ENCODE measurements at regions not wholly inside any gene's neighbourhood (a gene's known extent, or its start where the extent isn't known, plus 50 kb on each side); places are given as distances from the start of the nearest gene placed in this dataset.

DNA sequence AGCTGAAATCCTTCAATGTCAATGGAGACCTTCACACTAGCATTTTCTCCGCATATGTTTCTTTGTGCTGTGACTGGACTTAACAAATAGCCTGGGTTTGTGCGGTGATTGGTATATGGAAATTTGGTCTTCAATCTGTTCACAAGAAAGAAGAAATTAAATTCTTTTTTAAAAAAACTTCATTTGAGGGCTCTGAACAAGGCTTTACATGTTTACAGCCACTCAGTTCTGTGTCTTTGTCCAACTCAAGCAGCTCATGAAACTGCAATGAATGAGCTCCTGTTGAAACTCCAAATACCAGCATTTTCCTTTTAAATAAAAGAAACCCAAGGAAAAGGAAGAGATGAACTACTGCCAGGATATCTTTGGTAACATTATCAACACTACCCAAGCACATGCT, 57.3 kb downstream of the PIK3C2A start:
- H3K27me3 ChIP-seq: no peaks in the 10 kb centered on the region
- no peak overlapping the region for H3K4me3 ChIP-seq
- H3K27ac ChIP-seq: peak overlapping the region; percentile 3
- DNase-seq (ENCODE audit: low read depth in 1 of 2, low spot score in 1 of 2): no peak
- H3K4me1 ChIP-seq (ENCODE audit: low read depth): peaks cover 9% of the 10 kb centered on the region
- peaks cover 11% of the 10 kb centered on the region for H3K36me3 ChIP-seq
- H3K9me3 ChIP-seq (ENCODE audit: low read depth): no peaks in the 10 kb centered on the region
- TF ChIP-seq, protein P1, sequence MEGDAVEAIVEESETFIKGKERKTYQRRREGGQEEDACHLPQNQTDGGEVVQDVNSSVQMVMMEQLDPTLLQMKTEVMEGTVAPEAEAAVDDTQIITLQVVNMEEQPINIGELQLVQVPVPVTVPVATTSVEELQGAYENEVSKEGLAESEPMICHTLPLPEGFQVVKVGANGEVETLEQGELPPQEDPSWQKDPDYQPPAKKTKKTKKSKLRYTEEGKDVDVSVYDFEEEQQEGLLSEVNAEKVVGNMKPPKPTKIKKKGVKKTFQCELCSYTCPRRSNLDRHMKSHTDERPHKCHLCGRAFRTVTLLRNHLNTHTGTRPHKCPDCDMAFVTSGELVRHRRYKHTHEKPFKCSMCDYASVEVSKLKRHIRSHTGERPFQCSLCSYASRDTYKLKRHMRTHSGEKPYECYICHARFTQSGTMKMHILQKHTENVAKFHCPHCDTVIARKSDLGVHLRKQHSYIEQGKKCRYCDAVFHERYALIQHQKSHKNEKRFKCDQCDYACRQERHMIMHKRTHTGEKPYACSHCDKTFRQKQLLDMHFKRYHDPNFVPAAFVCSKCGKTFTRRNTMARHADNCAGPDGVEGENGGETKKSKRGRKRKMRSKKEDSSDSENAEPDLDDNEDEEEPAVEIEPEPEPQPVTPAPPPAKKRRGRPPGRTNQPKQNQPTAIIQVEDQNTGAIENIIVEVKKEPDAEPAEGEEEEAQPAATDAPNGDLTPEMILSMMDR (IDR thresholded peaks at IDR 0.05; ENCODE audit: low read depth, low read length): no peak

DNA sequence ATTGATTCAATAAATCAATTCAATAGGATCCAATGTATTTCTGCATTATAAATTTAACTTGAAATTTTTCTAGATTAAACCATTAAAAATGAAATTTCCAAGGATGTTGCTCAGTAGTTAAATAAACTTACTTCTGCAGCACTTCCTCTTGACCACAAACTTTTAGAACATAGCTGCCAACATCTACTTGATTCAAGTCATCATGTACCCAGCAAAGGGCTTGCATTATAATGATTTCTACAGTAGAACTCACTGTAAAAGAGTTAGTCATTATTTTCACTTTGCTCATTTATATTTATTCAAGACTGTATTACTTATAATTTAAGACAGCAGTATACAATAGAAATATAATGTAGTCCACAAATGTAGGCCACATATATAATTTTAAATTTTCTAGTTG, 59.2 kb downstream of the PIK3C2A start:
- Histone ChIP-seq H3K9me3 (ENCODE audit: low read depth) (no peaks in the 10 kb centered on the region), H3K36me3 (peaks cover 24% of the 10 kb centered on the region), H3K27ac (no peak overlapping the region), H3K4me3 (no peak overlapping the region), H3K27me3 (no peaks in the 10 kb centered on the region), H3K4me1 (ENCODE audit: low read depth) (peaks cover 9% of the 10 kb centered on the region)
- TF ChIP-seq, protein P1 (IDR thresholded peaks at IDR 0.05; ENCODE audit: low read depth, low read length): no peak
- no peak for DNase-seq (ENCODE audit: low read depth in 1 of 2, low spot score in 1 of 2)

DNA sequence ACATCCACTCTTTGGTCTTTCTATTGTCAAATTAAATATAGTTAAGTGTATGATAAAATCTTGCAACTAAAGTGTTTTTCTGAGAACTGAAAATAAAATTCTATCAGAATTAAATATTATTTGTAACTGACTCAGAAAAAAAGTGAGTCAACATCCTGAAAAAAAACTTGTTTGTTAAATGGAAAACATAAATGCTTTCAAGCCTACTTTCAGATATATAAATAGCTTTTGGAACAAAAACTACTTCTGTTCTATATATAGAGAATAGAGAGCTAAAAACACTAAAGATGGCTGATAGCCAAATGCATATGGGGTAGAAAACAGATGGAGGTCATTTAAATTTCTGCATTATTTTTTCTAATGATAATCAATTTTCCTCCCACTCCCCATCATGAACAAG, 61.8 kb downstream of the PIK3C2A start:
- Histone ChIP-seq H3K4me3 (no peak overlapping the region), H3K27ac (peak overlapping the region; percentile 60), H3K4me1 (ENCODE audit: low read depth) (peaks cover 9% of the 10 kb centered on the region), H3K36me3 (peaks cover 29% of the 10 kb centered on the region), H3K9me3 (ENCODE audit: low read depth) (no peaks in the 10 kb centered on the region), H3K27me3 (no peaks in the 10 kb centered on the region)
- TF ChIP-seq, protein P1 (IDR thresholded peaks at IDR 0.05; ENCODE audit: low read depth, low read length): no peak
- DNase-seq (ENCODE audit: low read depth in 1 of 2, low spot score in 1 of 2): no peak

DNA sequence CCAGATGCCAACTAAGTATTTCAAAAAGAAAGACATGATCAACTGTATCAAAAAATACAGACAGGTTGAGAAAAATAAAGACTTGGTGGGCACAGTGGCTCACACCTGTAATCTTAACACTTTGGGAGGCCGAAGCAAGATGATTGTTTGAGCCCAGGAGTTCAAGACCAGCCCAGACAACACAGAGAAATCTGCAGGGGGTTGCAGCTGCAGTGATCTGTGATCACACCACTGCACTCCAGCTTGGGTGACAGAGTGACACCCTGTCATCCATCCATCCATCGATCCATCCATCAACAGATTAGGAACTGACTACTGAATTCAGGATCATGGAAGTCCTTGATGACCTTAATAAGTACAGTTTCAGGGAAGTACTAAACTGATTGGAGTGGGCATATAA, 65.0 kb upstream of the RPS13 start:
- no peaks in the 10 kb centered on the region for H3K27me3 ChIP-seq
- H3K27ac ChIP-seq: no peak overlapping the region
- DNase-seq (ENCODE audit: low read depth in 1 of 2, low spot score in 1 of 2): no peak
- TF ChIP-seq, protein P1 (IDR thresholded peaks at IDR 0.05; ENCODE audit: low read depth, low read length): no peak
- H3K9me3 ChIP-seq (ENCODE audit: low read depth): no peaks in the 10 kb centered on the region
- peaks cover 26% of the 10 kb centered on the region for H3K36me3 ChIP-seq
- H3K4me1 ChIP-seq (ENCODE audit: low read depth): peaks cover 12% of the 10 kb centered on the region
- H3K4me3 ChIP-seq: no peak overlapping the region

DNA sequence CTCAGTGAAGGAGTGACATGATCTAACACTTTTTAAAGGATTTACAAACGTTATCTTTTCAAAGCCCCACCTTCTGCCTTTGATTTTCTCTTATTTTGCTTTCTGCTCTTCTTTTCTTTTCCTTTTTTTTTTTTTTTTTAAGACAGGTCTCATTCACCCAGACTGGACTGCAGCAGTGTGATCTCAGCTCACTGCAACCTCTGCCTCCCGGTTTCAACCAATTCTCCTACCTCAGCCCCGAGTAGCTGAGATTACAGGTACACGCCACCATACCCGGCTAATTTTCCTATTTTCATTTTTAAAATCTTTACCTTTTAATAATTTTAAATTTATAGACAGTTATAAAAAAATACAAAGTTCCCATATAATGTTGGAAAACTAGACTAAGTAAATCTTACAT, 63.7 kb upstream of the RPS13 start:
- Histone ChIP-seq H3K4me1 (ENCODE audit: low read depth) (peaks cover 7% of the 10 kb centered on the region), H3K27ac (no peak overlapping the region), H3K4me3 (no peak overlapping the region), H3K9me3 (ENCODE audit: low read depth) (no peaks in the 10 kb centered on the region), H3K27me3 (no peaks in the 10 kb centered on the region), H3K36me3 (peaks cover 26% of the 10 kb centered on the region)
- no peak for DNase-seq (ENCODE audit: low read depth in 1 of 2, low spot score in 1 of 2)
- TF ChIP-seq, protein P1 (IDR thresholded peaks at IDR 0.05; ENCODE audit: low read depth, low read length): no peak

DNA sequence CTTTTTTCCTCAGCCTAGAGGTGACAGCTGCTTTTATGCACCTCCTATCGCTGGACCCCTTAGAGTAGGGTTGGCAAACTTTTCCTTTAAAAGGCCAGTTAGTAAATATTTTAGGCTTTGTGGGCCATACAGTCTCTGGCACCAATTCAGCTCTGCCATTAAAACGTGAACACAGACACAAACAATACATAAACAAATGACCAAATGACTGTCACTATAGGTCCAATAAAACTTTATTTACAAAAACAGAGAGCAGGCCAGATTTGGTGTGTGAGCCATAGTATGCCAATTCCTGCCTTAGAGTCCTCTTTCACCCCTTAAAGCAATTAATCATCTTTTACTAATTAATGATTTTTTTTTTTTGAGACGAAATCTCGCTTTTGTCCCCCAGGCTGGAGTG, 61.1 kb upstream of the RPS13 start:
- H3K27me3 ChIP-seq: no peaks in the 10 kb centered on the region

More for the DNA sequence above, 61.1 kb upstream of the RPS13 start:
- DNase-seq (ENCODE audit: low read depth in 1 of 2, low spot score in 1 of 2): no peak
- TF ChIP-seq, protein P1 (IDR thresholded peaks at IDR 0.05; ENCODE audit: low read depth, low read length): no peak
- peaks cover 21% of the 10 kb centered on the region for H3K36me3 ChIP-seq
- no peak overlapping the region for H3K4me3 ChIP-seq
- no peaks in the 10 kb centered on the region for H3K9me3 ChIP-seq (ENCODE audit: low read depth)
- peaks cover 3% of the 10 kb centered on the region for H3K4me1 ChIP-seq (ENCODE audit: low read depth)
- H3K27ac ChIP-seq: no peak overlapping the region
